Lung microvascular endothelial cell (primary cell): ENCODE measurements at regions not wholly inside any gene's neighbourhood (a gene's known extent, or its start where the extent isn't known, plus 50 kb on each side); places are given as distances from the start of the nearest gene placed in this dataset.
A peak's percentile ranks its signal among the peaks of the same experiment; 100 is the strongest.

Experiments used
- DNase-seq, 2 donors: peaks; one replicate each; pipeline versions ENCODE4 v3.0.0 to v3.0.0-alpha.2; 2010; ENCODE audit warnings: low read depth in 2 of 2

DNA sequence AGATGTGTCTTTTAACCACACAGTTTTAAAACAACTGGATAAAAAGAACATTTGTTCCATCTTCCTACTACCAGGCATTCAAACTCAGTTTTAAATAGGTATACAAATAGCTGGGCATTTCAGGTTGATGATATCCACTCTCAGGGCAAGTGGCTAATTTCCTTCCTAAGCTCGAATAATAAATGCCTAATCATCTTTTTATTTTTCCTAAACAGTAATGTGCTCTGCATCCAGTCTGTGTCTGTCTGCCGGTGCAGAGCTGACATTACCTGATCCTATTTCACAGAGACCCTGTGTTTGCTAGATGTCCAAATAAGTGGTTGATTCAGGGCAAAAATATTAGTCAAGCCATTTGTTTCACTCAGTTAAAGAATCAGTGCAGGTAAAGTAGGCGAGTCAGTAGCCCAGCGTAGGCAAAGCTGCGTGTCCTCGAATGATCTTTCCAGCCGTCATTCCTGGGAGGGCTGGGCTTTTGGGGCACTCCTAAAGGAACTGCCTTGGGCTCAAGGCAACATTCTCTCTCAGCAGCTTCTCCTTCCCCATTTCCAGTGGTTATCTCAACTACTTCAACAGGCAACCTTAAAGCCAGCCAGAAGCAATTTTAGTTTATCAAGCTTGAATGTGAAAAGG is 74.2 kb upstream of the BMP2 start:
- no peak for DNase-seq

DNA sequence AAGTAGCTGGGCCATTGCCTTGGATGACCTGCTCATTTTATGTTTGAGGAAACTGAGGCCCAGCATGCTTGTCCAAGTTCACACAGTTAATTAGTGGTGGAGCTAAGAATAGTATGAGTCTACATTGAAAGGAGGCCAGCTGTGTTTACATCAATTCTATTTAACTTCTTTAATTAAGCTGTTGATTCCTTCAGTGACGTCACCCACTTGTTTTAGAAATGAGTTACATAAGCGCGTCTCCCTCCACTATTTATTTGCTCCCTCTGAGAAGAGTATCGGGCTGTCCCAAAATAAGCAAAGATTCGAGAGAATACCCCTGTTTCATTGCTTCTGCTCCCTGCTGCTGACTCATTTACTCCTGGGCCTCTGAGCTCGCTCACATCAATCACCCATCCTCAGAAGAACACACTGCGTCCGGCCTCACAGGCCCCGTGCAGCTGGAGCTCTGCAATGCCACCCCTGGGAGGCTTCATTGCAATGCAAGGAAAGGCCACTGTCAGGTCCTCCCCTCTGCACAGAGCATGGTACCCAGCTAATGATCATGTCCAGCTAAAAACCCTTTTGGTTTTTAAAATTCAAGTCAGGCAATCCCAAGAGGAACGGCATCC is 74.8 kb upstream of the BMP2 start:
- no peak for DNase-seq

DNA sequence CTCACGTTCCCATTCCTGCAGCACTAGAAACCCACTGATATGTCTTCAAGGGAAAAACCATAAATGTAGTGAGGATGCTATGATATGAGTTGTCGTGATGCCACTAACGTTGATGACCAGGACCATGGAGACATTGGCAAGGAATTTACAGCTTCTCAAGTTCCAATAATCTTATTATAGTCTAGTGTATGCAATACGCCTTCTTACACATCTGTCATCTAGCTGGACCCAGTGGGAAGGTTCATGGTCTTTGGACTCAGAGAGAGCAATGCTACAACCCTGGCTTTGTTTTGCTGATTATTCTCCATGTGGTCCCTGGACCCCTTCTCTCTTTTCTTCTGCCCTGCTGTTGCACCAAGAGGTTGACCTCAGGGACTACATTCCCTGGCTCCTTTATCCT is 76.0 kb upstream of the BMP2 start:
- DNase-seq = no peak

DNA sequence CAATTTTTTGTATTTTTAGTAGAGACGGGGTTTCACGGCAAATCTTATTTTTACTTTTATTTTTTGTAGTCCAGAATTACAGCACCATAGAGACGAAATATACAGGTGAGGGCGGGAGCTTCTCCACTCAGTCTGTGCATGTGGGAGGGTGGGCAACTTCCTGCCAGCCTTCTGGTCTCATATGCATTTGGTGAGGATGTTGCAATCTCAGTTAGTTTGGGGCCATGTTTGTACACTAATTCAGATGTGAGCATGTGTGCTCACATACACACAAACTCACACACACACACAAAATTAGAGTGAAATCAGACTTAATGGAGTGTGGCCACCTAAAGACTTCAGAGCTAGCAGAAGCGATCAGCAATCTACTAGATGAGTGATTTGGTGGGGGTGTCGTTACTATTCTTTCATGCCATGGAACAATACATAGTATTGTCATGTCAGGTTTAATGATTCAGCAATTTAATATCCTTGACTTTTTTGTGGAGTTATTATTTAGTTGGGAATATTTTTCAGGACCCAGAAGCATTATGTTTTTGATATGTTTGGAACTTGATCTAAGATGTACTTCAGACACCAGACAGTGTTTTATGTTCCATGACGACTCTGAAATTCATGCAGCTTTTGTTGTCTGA is 78.0 kb upstream of the BMP2 start:
- no peak for DNase-seq

DNA sequence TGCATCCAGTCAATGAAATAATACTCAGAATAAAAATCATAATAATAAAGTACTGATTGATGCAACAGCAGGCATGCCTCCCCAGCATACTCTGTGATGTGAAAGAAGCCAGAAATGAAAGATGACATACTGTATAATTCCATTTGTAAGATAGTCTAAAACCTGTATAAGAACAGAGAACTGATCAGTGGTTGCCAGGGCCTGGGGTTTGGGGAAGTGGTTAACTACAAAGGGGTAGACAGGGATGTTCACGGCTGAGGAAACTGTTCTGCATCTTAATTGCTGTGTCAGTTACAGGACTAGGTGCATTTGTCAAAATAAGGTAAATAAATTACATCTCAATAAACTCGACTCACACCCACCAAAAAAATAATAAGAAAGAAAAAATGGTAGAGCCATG is 81.3 kb upstream of the BMP2 start:
- no peak for DNase-seq

DNA sequence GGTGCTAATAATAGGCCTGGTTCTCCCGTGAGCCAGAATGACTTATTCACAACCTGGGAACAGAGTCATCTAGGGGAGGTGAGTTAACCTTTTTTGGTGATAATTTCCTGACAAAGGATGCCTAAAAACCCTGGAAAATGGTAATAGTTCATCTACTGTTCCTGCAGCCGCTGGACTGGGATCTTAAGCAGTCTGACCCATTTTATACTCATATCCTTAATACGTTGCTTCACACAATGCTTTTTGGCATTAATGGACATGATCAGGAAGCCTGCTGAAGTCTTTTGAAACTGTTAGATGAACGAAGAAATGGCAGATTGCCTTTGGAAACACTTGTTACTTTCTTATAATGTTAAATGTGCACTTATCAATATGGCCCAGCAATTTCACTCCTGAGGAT is 81.9 kb upstream of the BMP2 start:
- DNase-seq = no peak

DNA sequence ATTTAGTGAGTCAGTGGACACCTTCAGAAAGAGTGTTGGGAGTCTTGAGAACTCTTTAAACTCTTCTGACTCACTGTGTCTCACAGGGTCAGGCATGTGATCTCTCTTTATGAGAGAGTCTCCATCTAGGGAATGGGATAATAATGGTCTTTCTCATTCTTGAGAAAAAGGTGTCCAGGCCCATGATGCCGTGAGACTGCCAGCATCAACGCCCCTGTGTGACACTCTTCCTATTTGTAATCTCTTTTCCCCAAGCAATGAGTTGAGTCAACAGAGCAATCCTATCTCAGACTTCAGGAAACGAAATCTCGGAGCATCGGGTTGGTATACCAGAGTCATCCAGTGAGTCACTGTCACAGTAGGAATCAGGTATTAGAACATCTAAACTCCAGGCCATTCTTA is 82.3 kb upstream of the BMP2 start:
- peak; percentile 11 to 48 for DNase-seq

DNA sequence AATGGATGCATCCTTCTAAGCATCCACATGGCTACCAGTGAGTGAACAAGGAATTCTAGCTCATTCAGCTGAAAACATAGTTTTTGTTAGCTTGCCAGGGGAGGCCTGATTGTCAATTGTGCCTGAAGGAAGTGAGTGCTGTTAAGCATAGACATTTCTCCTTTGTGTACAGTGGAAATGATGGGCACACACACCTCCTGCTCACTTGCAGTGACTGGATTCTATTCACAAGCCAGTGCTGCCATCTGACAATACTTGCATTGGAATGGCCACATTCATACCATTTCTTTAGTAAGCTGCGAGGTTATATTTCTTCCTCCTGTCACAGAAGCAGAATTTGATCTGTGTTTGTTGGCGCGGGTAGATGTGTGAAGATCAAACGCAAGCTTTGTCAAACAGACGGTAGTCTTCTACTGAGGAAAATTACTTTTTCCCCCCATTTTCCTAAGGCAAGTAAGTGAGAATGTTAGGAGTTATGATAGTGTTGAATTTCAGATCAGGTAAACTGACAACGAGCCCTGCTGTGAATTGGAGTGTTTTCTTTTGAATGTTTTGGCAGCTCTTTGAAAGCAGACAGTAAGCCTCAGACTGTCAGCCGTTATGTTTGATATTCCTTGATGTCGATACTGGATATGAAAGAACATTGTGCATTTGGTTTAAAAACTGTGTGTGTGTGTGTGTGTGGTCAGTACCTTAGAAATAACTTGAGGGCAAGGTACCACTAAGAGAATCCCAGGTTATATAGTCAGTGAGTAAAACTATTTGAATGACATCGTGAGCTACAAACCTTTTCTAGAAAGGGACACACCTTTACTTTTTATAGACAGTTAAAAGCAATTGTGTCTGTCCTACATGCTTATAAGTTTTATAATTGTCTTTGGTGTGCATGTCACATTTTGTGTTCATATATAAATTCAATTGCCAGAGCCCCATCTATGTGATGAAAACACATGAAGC is 84.2 kb upstream of the BMP2 start:
- DNase-seq = peak in 1 of 2 donors; percentile 27

DNA sequence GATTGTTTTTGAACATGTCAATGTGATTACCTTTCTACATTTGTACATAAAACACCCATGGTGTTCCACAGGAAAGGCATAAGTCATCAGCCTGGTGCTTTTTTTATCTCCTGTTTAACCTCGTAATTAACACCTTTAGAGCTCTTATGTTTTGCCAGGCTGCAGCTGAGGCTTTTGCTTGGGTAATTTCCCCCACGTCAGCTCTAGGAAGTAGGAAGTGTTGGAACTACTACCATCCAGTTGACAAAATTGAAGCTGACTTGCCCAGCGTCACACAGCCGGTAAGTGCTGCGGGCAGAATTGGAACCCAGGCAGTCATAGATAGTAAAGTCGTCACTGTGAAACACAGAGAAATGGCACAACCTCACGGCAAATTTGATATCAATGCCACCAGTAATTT is 86.6 kb upstream of the BMP2 start:
- peak in 1 of 2 donors; percentile 67 for DNase-seq

DNA sequence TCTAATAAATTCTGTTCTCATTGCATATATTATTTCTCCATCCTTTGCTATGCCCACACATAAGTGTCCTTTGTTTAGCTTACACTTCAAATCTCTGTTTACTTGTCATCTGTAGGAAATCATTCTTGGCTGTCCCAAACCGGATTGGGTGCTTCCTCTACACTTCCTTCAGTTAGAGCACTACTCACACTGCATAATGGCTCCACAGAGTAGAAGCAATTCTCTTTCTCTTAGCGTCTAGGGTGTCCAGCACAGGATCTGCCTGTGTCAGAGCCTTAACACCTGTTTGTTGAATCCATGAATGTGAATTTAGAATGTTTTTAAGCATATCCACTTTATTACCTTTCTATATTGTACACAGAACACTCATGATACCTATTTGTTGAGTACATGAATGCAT is 87.0 kb upstream of the BMP2 start:
- no peak for DNase-seq

DNA sequence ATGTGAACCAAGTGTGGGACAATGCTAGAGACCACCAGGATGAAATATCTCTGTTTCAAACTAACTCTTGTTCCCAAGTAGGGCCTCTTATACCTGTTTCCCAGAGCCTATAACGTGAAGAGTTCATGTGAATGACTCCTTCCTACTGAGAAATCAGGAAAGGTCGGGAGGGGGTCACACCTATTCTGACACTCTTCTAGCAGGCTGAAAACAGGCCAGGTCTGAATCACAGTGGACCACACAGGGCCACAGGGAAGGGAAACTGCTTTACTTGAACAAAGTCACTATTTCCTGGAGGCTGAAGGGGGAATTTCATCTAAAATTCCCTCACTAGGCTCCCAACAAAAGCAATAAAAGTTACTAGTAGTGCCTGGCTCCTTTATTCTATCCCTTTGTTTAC is 88.4 kb upstream of the BMP2 start:
- peak in 1 of 2 donors; percentile 15 for DNase-seq

DNA sequence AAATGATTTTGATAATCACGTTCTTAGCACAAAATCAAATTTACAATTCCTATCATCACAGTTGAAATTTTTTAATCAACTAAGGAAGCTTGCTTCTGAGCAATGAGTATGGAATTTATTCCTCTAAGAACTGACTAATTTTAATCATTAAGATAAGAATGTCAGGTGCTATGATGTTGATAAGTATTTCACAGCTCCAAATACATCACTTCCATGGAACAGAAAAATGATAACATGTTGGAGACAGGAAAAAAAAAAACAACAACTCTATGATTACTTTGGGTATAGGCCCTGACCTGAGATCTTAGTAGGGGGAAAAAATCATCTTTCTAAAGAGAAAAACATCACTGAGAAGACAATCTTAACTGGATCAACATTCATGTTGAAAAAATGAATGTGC is 89.4 kb upstream of the BMP2 start:
- DNase-seq = no peak

DNA sequence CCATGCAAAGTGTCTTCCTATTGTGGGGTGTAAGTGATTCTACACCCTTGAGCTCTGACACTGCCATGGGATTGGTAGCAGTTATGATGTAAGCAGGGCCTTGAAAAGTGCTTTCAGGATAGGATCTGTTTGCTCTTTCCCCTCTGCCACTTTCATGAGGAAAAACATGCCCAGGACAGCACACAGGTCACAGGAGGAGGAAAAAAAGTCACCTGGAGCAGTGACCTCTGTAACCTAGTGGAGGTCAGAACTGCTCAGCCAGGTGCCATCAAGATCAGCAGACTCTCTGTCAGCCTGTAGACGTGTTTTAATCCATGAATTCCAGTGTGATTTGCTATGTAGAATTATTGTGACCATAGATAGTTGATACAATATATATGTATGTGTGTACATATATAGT is 92.7 kb upstream of the BMP2 start:
- no peak for DNase-seq

DNA sequence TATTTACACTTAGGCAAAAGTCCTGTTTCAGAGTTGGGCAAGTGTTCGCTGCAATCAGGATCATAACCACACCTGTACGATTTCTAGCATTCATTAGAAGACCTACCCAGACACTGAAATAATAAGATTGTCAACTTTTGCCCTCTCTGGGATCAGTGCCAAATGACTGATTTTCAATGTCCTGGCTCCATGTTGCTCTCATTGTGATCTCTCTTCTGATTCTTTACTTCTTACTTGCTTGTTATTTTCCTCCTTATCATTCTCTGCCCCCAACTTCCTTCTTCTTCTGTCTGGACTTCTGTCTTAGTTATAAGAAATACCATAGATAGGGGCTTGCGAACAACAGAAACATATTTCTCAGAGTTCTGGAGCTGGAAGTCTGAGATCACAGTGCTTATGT is 94.4 kb upstream of the BMP2 start:
- peak; percentile 12 to 58 for DNase-seq

DNA sequence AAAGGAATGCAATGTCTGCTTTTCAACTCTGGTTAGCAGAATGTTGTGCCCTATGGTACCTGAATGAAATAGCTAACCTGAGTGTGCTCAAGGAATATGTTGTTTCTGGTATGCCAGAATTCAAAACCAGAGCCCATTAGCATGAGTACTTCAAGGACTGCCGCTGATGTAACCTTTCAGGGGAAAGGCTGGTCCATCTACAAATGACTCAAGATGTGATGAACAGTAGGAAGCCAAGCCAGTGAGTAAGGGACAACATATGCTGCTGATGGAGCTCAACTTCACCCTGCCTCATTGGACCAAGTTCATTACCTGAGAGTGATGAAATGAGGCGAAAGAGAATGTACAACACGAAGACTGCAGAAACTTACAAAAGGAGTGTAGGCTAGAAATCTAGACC is 95.7 kb upstream of the BMP2 start:
- DNase-seq = no peak

DNA sequence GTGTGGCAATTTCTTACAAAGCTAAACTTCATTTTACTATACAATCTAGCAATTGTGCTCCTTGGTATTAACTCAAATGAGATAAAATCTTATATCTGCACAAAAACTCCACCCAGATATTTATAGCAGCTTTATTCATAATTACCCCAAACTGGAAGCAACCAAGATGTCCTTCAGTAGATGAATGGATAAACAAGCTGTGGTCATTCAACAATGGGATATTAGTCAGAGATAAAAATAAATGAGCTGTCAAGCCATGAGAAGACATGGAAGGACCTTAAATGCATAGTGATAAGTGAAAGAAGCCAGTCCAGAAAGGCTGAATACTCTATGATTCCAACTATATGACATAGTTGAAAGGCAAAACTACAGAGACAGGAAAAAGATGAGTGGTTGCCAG is 98.9 kb upstream of the BMP2 start:
- DNase-seq = peak in 1 of 2 donors; percentile 8

DNA sequence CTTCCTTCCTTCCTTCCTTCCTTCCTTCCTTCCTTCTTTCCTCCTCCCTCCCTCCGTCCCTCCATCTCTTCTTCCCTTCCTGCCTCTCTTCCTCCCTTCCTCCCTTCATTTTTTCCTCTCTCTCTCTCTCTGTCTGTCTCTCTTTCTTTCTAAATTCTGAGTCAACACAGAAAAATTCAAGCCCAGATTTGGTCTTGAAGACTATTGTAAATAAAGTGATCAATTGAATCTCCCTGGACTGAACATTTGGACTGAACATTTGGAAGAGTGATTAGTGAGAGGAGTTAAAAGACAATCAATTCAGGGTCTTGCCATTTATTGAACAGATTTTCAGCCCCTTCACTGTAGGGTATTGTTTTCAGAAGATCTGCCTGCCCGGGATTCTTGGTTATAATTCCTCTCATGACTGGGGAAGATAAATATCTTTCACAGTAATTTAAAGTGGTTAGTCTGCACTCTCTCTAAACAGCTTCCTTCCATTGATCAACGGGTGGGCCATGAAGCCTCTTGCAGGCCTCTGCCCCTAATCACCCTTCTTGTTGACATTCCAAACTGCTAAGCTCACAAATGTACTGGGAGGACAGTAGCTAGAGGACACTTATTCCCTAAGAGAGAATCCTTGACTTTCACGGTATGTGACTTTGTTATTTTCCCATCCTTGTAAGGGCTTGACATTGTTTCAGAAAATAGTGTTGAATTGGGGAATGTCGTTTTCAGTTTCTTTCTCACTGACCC is 101.7 kb upstream of the BMP2 start:
- no peak for DNase-seq

DNA sequence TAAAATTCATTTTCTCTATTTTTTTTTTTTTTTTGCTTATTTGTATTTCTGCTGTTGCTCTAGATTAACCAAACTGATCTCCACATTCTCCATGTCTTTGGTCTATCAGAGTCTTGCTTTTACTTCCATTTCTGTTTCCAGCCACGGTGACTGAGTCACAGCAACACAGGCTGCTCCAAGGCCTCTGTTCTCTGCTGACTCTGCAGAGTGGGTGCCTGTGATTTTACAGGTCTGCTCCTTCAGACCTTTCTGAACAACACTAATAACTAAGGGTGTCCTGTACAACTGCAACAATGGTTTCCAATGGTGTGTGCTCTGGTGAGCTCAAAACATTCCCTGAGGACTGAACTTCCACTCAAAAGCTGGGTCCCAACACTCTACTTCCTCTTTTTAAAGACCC is 102.3 kb upstream of the BMP2 start:
- DNase-seq = no peak

DNA sequence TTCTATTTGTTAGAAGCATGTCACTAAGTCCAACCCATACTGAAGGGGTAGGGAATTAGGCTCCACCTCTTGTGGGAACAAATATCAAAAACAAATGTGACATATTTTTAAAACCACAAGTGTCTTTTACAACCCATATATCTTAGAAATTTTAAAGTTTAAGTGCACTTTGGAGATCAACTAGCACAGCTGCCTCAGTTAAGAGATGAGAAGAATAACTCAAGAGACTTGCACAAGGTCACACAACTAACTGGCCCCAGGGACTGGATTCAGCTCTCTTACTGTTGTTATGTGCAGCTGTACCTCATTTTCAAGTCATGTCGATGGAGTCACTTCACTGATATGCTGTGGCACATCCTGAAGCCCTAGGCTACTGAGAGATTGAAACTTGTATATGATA is 102.9 kb upstream of the BMP2 start:
- DNase-seq = no peak

DNA sequence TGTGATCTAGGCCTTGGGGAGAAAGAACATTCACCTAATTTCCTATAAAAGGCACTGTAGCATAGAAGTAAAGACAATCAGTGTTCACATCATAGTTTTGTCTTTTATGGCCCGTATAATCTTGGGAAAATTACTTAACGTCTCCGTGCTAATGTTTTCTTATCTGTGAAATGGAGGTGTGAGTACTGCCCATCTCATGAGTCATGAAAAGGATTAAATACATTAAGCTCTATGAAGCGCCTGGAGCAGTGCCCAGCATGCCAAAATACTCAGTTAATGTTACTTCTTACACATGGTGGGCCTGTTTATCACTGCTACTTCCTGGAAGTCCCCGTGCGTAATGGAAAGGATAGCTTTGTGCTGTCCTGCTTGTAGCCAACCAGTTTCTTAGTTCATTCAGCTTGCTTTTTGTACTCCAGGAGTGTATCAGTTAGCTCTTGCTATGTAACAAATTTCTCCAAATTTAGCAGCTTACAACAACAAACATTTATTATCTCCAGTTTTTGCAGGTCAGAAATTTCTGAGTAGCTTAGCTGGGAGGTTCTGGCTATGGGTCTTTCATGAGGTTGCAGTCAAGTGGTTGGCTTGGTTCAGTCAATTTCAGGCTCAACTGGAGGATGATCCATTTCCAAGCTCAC is 103.6 kb upstream of the BMP2 start:
- peak in 1 of 2 donors; percentile 2 for DNase-seq

DNA sequence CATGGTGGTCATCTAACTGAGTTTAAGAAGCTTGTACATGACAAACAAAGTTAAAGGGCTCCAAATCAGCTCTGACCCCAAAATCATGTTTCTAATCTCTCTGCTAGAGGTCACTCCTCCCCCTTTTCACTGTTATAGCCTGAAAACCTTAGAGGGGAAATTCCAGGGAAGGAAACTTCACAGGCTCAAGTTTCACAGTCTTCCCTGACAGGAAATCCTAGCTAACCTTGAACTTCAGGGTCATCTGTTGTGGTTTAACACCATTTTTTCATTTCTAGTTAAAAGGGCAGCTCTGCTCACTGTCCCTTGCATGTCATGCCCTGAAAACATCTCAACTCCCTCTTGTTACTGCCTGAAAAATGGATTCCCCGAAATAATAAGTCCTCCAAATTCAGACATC is 104.4 kb upstream of the BMP2 start:
- peak in 1 of 2 donors; percentile 27 for DNase-seq
